B cell (primary cell): ENCODE measurements at regions not wholly inside any gene's neighbourhood (a gene's known extent, or its start where the extent isn't known, plus 50 kb on each side); places are given as distances from the start of the nearest gene placed in this dataset.

ENCODE experiments used
- ATAC-seq: fragments of 200-7000 bp; cut with Tn5 transposase; one replicate; pipeline ENCODE4 v1.10.0; 2021; ENCODE audit warnings: low read depth, mild to moderate bottlenecking, moderate number of reproducible peaks, moderate library complexity
- CTCF ChIA-PET: fragments of 350-600 bp; sonication (Branson Sonifier 250); formaldehyde crosslinking; loops from one replicate; lab custom pipeline; 2021; ENCODE audit warnings: antibody characterized with exemption, inconsistent platforms; lab: Charles Lee
- POLR2A ChIA-PET: fragments of 350-600 bp; sonication (Branson Sonifier 250); formaldehyde crosslinking; loops from one replicate; lab custom pipeline; 2021; ENCODE audit warnings: antibody characterized with exemption; lab: Charles Lee
- DNase-seq: peaks from one replicate; pipeline ENCODE4 v3.0.0; 2013
- H2AFZ ChIP-seq: 2 replicates; pipeline ENCODE4 v1.6.1; 2012; ENCODE audit warnings: mild to moderate bottlenecking, low read depth, low read length; ENCODE audit not compliant: insufficient read depth, poor library complexity, severe bottlenecking
- H3K27ac ChIP-seq, 2 donors: 1 replicate in 1 of 2; 2 replicates in 1 of 2; pipeline ENCODE4 v1.5.1; 2012 to 2013; ENCODE audit warnings: low read length in 2 of 2, mild to moderate bottlenecking in 2 of 2, moderate library complexity in 1 of 2
- H3K27me3 ChIP-seq, 4 experiments: fragments of 200-600 bp in 1 of 4; sonication (generic) in 1 of 4; replicated peaks in 1 of 4; 1 replicate in 2 of 4; 2 replicates in 2 of 4; pipeline versions ENCODE4 v1.6.1 to v1.7.0; 2013 to 2016; ENCODE audit warnings: low read length in 3 of 4, mild to moderate bottlenecking in 2 of 4, mixed read lengths in 1 of 4, moderate library complexity in 1 of 4; ENCODE audit not compliant: insufficient read depth in 4 of 4, control insufficient read depth in 3 of 4; ENCODE audit errors: control extremely low read depth in 1 of 4
- H3K36me3 ChIP-seq, 2 experiments: replicated peaks in 1 of 2; 1 replicate in 1 of 2; 2 replicates in 1 of 2; pipeline versions ENCODE4 v1.6.1 to v1.7.1; 2013; ENCODE audit warnings: low read length in 1 of 2; ENCODE audit not compliant: insufficient read depth in 2 of 2, control insufficient read depth in 1 of 2; ENCODE audit errors: control extremely low read depth in 1 of 2, extremely low read depth in 1 of 2
- H3K4me1 ChIP-seq, 2 donors: fragments of 200-600 bp in 1 of 2; sonication (generic) in 1 of 2; 1 replicate in 1 of 2; 2 replicates in 1 of 2; pipeline versions ENCODE4 v1.5.1 to v1.6.1; 2013 to 2017; ENCODE audit warnings: low read length in 2 of 2; ENCODE audit not compliant: control insufficient read depth in 2 of 2, insufficient read depth in 2 of 2
- H3K4me2 ChIP-seq: replicated peaks from 2 replicates; pipeline ENCODE3; 2012; ENCODE audit warnings: mild to moderate bottlenecking, low read depth, low read length; ENCODE audit not compliant: poor library complexity, severe bottlenecking
- H3K4me3 ChIP-seq, 5 experiments: fragments of 200-600 bp in 1 of 5; sonication (generic) in 1 of 5; 1 replicate in 3 of 5; 2 replicates in 2 of 5; pipeline versions ENCODE4 v1.5.1 to v1.7.0; 2011 to 2016; ENCODE audit warnings: low read length in 4 of 5, mild to moderate bottlenecking in 4 of 5, low read depth in 2 of 5, control low read depth in 1 of 5, moderate library complexity in 1 of 5; ENCODE audit not compliant: insufficient read depth in 1 of 5; ENCODE audit errors: control extremely low read depth in 1 of 5, extremely low read depth in 1 of 5
- H3K79me2 ChIP-seq: fragments of 200-600 bp; sonication (generic); one replicate; pipeline ENCODE4 v1.6.0; 2016; ENCODE audit warnings: low read length; ENCODE audit not compliant: control insufficient read depth, insufficient read depth
- H3K9ac ChIP-seq: fragments of 200-600 bp; sonication (generic); 2 replicates; pipeline ENCODE4 v1.6.1; 2017; ENCODE audit warnings: mild to moderate bottlenecking, low read length, moderate library complexity
- H3K9me3 ChIP-seq, 3 donors: one replicate each; pipeline versions ENCODE4 v1.6.1 to v1.7.1; 2013; ENCODE audit warnings: low read length in 2 of 3; ENCODE audit not compliant: control insufficient read depth in 2 of 3, insufficient read depth in 1 of 3; ENCODE audit errors: control extremely low read depth in 1 of 3
- H4K20me1 ChIP-seq: 2 replicates; pipeline ENCODE4 v1.6.0; 2012; ENCODE audit warnings: mild to moderate bottlenecking, low read length; ENCODE audit not compliant: insufficient read depth, control insufficient read depth, poor library complexity, severe bottlenecking
- H3K27ac Mint-ChIP-seq: one replicate; pipeline ENCODE4 v1.8.0; 2021; ENCODE audit warnings: mixed read lengths
- H3K27me3 Mint-ChIP-seq: one replicate; pipeline ENCODE4 v1.8.0; 2021; ENCODE audit warnings: mixed read lengths
- H3K4me1 Mint-ChIP-seq: one replicate; pipeline ENCODE4 v1.8.0; 2021; ENCODE audit warnings: mixed read lengths
- H3K4me3 Mint-ChIP-seq: one replicate; pipeline ENCODE4 v1.8.0; 2021; ENCODE audit warnings: mixed read lengths
- H3K9me3 Mint-ChIP-seq: one replicate; pipeline ENCODE4 v1.8.0; 2022; ENCODE audit warnings: mixed read lengths; ENCODE audit not compliant: insufficient read depth
- CTCF ChIP-seq: fragments of 200-600 bp; IDR thresholded peaks from one replicate; pipeline ENCODE4 v1.8.0; 2022; ENCODE audit warnings: antibody characterized with exemption, mild to moderate bottlenecking
- EZH2 ChIP-seq: IDR thresholded peaks from 2 replicates; pipeline ENCODE4 v1.6.1; 2012; ENCODE audit warnings: borderline replicate concordance, low read depth, mild to moderate bottlenecking, moderate library complexity, low read length; ENCODE audit not compliant: insufficient read depth, poor library complexity, severe bottlenecking
- WGBS: methylation state at CpG from one replicate; pipeline ENCODE4 v1.1.5; 2013; ENCODE audit warnings: missing lambda C conversion rate; ENCODE audit not compliant: insufficient coverage; 5-methylcytosine and 5-hydroxymethylcytosine counted together
- intact Hi-C: fragments of 100-400 bp; cut with micrococcal nuclease; formaldehyde crosslinking; loops from one replicate; pipeline ENCODE4 v1.10.0; 2022

- no peak overlapping the region for H3K27ac Mint-ChIP-seq
- ATAC-seq (no peak), DNase-seq (no peak)
- CTCF ChIA-PET, result no interaction called here
- peaks cover 2% of the 10 kb centered on the region for H3K9me3 Mint-ChIP-seq
- Histone ChIP-seq H4K20me1 (no peaks in the 10 kb centered on the region), H3K27me3 (no peaks in the 10 kb centered on the region), H3K9ac (no peak overlapping the region), H3K4me2 (no peak overlapping the region), H3K27ac (no peak overlapping the region), H3K4me3 (no peak overlapping the region), H3K36me3 (no peaks in the 10 kb centered on the region), H3K4me1 (no peaks in the 10 kb centered on the region), H3K9me3 (no peaks in the 10 kb centered on the region), H3K79me2 (no peaks in the 10 kb centered on the region), H2AFZ (no peak overlapping the region)
- intact Hi-C loops, result no loop called here
- whole genome bisulfite sequencing, result 100% methylated on average over 1 of the region's 2 CpGs
- H3K27me3 Mint-ChIP-seq, result no peaks in the 10 kb centered on the region
- no peak overlapping the region for H3K4me3 Mint-ChIP-seq
- no peaks in the 10 kb centered on the region for H3K4me1 Mint-ChIP-seq
- POLR2A ChIA-PET, result no interaction called here
- TF ChIP-seq EZH2 (no peak), CTCF (no peak)
These were observed 712.5 kb upstream of the NRSN1 start for GRCh38 chr6:23413327-23414050.

- no peaks in the 10 kb centered on the region for H4K20me1 ChIP-seq
- H3K27ac ChIP-seq, result no peak overlapping the region
- DNase-seq, result no peak
- TF ChIP-seq EZH2 (no peak), CTCF (no peak)
- no peaks in the 10 kb centered on the region for H3K27me3 ChIP-seq
- Mint-ChIP-seq H3K9me3 (peaks cover 2% of the 10 kb centered on the region), H3K27me3 (no peaks in the 10 kb centered on the region), H3K4me3 (no peak overlapping the region), H3K27ac (no peak overlapping the region), H3K4me1 (no peaks in the 10 kb centered on the region)
- POLR2A ChIA-PET, result no interaction called here
- H3K79me2 ChIP-seq, result no peaks in the 10 kb centered on the region
- no peak overlapping the region for H3K9ac ChIP-seq
- no peak for ATAC-seq
- no CpG with 5 or more reads among the region's 2 CpGs for WGBS
- no peaks in the 10 kb centered on the region for H3K9me3 ChIP-seq
- no peaks in the 10 kb centered on the region for H3K4me1 ChIP-seq
- no peak overlapping the region for H3K4me2 ChIP-seq
- no peak overlapping the region for H2AFZ ChIP-seq
- CTCF ChIA-PET, result no interaction called here
- intact Hi-C loops, result no loop called here
- H3K4me3 ChIP-seq, result no peak overlapping the region
- H3K36me3 ChIP-seq, result no peaks in the 10 kb centered on the region
These were observed 712.0 kb upstream of the NRSN1 start for GRCh38 chr6:23414051-23414445.
